Endodermal cell (in vitro differentiated cells): ENCODE measurements at regions not wholly inside any gene's neighbourhood (a gene's known extent, or its start where the extent isn't known, plus 50 kb on each side); places are given as distances from the start of the nearest gene placed in this dataset.

Experiments
- DNase-seq: peaks from one replicate; pipeline ENCODE4 v3.0.0-alpha.2; 2017
- H3K27ac ChIP-seq: 2 replicates; pipeline ENCODE4 v1.5.1; 2013; ENCODE audit warnings: mild to moderate bottlenecking, low read depth, low read length, moderate library complexity
- H3K27me3 ChIP-seq: 2 replicates; pipeline ENCODE4 v1.6.1; 2013; ENCODE audit warnings: mild to moderate bottlenecking, low read length, moderate library complexity; ENCODE audit not compliant: insufficient read depth, control insufficient read depth, poor library complexity, severe bottlenecking
- H3K36me3 ChIP-seq: 2 replicates; pipeline ENCODE4 v1.7.0; 2013; ENCODE audit warnings: mild to moderate bottlenecking, low read length, moderate library complexity; ENCODE audit not compliant: control insufficient read depth, insufficient read depth
- H3K4me1 ChIP-seq: one replicate; pipeline ENCODE4 v1.7.0; 2013; ENCODE audit warnings: low read length; ENCODE audit not compliant: control insufficient read depth, insufficient read depth
- H3K4me3 ChIP-seq: 2 replicates; pipeline ENCODE4 v1.5.1; 2013; ENCODE audit warnings: mild to moderate bottlenecking, low read length, moderate library complexity
- H3K9ac ChIP-seq: 2 replicates; pipeline ENCODE4 v1.6.1; 2013; ENCODE audit warnings: mild to moderate bottlenecking, low read length, moderate library complexity; ENCODE audit not compliant: poor library complexity, severe bottlenecking; ENCODE audit errors: extremely low read depth
- H3K9me3 ChIP-seq: 2 replicates; pipeline ENCODE4 v1.6.1; 2013; ENCODE audit warnings: mild to moderate bottlenecking, low read length, moderate library complexity; ENCODE audit not compliant: control insufficient read depth
- H3K27ac Mint-ChIP-seq: 2 replicates; pipeline ENCODE4 v1.8.0; 2020; ENCODE audit warnings: mixed read lengths
- H3K27me3 Mint-ChIP-seq: 2 replicates; pipeline ENCODE4 v1.8.0; 2021; ENCODE audit warnings: mild to moderate bottlenecking, mixed read lengths; ENCODE audit not compliant: insufficient read depth
- H3K36me3 Mint-ChIP-seq: 2 replicates; pipeline ENCODE4 v1.8.0; 2020; ENCODE audit warnings: low read depth, mixed read lengths
- H3K4me1 Mint-ChIP-seq: 2 replicates; pipeline ENCODE4 v1.8.0; 2020; ENCODE audit warnings: mixed read lengths
- H3K4me3 Mint-ChIP-seq: 2 replicates; pipeline ENCODE4 v1.8.0; 2020; ENCODE audit warnings: mild to moderate bottlenecking, moderate library complexity, mixed read lengths
- H3K9me3 Mint-ChIP-seq: 2 replicates; pipeline ENCODE4 v1.8.0; 2020; ENCODE audit warnings: mild to moderate bottlenecking, mixed read lengths
- CTCF ChIP-seq: fragments of 200-600 bp; sonication (generic); conservative IDR thresholded peaks from 2 replicates; pipeline ENCODE4 v1.5.0; 2021; ENCODE audit warnings: antibody characterized with exemption, mild to moderate bottlenecking
- WGBS, 2 experiments: methylation state at CpG; one replicate each; pipeline versions ENCODE4 v1.1.5 to v1.1.7; 2013; ENCODE audit warnings: missing lambda C conversion rate in 2 of 2, mixed read lengths in 1 of 2; ENCODE audit not compliant: insufficient coverage in 1 of 2, insufficient read length in 1 of 2; 5-methylcytosine and 5-hydroxymethylcytosine counted together

GRCh38 chr3:177852001-177852807 lies 654.9 kb upstream of the TBL1XR1 start:
- H3K27me3 ChIP-seq: no peaks in the 10 kb centered on the region
- no peak for TF ChIP-seq CTCF
- no peak overlapping the region for H3K27ac ChIP-seq
- H3K36me3 ChIP-seq: no peaks in the 10 kb centered on the region
- no peak overlapping the region for H3K9ac ChIP-seq
- no peaks in the 10 kb centered on the region for H3K9me3 Mint-ChIP-seq
- H3K4me3 Mint-ChIP-seq: no peak overlapping the region
- H3K4me1 Mint-ChIP-seq: no peaks in the 10 kb centered on the region
- no peak overlapping the region for H3K27ac Mint-ChIP-seq
- no peaks in the 10 kb centered on the region for H3K4me1 ChIP-seq
- H3K9me3 ChIP-seq: no peaks in the 10 kb centered on the region
- H3K4me3 ChIP-seq: no peak overlapping the region
- no peaks in the 10 kb centered on the region for H3K36me3 Mint-ChIP-seq
- H3K27me3 Mint-ChIP-seq: no peaks in the 10 kb centered on the region
- DNase-seq: no peak
- 94 to 100% methylated on average over 1 to 3 of the region's 3 CpGs for WGBS, 2 experiments

- Mint-ChIP-seq H3K4me1 (no peaks in the 10 kb centered on the region), H3K27ac (no peak overlapping the region), H3K9me3 (no peaks in the 10 kb centered on the region), H3K4me3 (no peak overlapping the region), H3K27me3 (no peaks in the 10 kb centered on the region), H3K36me3 (no peaks in the 10 kb centered on the region)
- Histone ChIP-seq H3K27me3 (no peaks in the 10 kb centered on the region), H3K27ac (no peak overlapping the region), H3K4me1 (no peaks in the 10 kb centered on the region), H3K9me3 (no peaks in the 10 kb centered on the region), H3K9ac (no peak overlapping the region), H3K36me3 (no peaks in the 10 kb centered on the region), H3K4me3 (no peak overlapping the region)
- WGBS, 2 experiments: 80 to 90% methylated on average over 1 to 2 of the region's 2 CpGs
- TF ChIP-seq CTCF: no peak
- no peak for DNase-seq
Measured at GRCh38 chr3:177855021-177855420, 657.7 kb upstream of the TBL1XR1 start.

GRCh38 chr3:177860184-177860583 lies 662.9 kb upstream of the TBL1XR1 start:
- Histone ChIP-seq H3K4me3 (no peak overlapping the region), H3K4me1 (no peaks in the 10 kb centered on the region), H3K27ac (no peak overlapping the region), H3K9ac (no peak overlapping the region), H3K27me3 (no peaks in the 10 kb centered on the region), H3K9me3 (peaks cover 8% of the 10 kb centered on the region), H3K36me3 (no peaks in the 10 kb centered on the region)
- no peak for DNase-seq
- no peak for TF ChIP-seq CTCF
- 91% methylated on average over 3 to 8 of the region's 8 CpGs for WGBS, 2 experiments
- Mint-ChIP-seq H3K4me3 (no peak overlapping the region), H3K27ac (no peak overlapping the region), H3K27me3 (no peaks in the 10 kb centered on the region), H3K9me3 (no peaks in the 10 kb centered on the region), H3K4me1 (no peaks in the 10 kb centered on the region), H3K36me3 (no peaks in the 10 kb centered on the region)
